ENCODE measurements at regions not wholly inside any gene's neighbourhood (a gene's known extent, or its start where the extent isn't known, plus 50 kb on each side); places are given as distances from the start of the nearest gene placed in this dataset.

DNA sequence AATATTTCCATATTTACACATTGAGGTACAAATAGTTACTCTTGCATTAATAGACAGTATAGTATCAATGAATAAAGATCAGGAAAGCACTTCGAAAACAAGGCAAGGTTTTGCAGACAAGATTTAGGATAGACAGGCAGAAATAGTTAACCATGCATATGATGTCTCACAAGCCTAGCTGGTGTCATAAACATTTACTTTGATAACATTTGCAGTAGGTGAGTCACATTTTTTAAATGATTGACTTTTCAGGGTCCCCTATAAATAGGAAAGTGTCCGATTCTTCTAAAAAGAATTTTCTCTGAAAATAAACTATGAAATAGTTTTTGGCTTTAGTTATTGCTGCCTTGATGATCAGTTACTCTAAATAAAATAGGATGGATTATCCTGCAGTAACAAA is 162.1 kb downstream of the SNX18 start:
- DNase-seq: no peak

DNA sequence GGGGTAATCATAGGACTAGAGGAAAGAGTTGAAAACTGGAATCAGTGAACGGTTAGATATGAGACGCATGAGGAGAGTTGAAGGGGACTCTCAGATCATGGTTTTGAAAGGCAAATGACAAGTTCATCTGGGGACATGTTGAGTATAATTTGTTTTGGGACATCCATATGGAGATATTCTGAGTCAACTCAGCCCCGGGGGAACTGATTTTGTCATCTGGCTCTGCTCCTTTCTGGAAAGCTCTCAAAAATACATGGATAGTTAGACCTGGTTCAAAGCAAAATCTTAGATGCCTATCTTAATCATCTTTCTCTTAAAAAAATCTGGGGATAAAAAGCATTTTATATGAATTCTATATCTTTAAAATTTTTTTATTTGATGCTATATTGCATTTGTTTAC is 161.2 kb downstream of the SNX18 start:
- no peak for DNase-seq

DNA sequence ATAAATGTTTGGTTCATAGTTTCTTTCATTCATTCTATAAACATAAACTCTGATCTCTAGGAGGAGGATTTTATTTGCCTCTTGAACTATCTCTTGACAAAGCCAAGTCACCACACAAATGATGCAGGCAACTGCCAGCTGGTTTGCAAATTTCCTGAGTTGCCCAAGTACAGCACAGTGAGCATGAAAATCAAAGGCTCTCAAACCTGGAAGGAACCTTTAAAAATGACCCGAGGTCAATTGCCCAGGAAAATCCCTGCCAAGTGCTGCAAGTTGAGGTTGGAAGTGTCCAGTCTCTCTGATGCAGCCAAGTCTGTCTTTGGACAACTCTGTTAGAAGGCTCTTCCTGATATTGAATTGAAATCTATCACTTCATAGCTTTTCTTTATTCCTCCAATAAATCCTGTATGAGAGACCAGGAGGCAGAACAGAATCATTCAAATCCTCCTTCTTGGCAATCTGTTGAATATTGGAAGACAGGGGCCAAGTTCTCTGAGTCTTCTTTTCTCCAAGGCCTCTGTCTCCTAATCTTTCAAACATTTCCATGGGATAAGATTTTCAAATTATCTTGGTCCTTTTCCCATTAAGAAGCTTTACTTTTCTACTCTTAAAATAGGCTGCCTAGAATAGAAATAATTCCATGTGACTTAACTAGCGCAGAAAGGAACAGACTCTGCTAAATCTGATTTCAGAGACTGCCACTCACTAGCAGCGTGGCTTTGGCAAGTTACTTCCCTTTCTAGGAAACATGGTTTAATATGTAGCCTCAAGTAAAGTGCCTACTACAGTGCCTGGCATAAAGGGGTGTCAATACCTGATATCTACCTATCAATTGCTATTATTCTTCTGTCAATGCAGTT is 159.2 kb downstream of the SNX18 start:
- DNase-seq: peak; percentile 35

DNA sequence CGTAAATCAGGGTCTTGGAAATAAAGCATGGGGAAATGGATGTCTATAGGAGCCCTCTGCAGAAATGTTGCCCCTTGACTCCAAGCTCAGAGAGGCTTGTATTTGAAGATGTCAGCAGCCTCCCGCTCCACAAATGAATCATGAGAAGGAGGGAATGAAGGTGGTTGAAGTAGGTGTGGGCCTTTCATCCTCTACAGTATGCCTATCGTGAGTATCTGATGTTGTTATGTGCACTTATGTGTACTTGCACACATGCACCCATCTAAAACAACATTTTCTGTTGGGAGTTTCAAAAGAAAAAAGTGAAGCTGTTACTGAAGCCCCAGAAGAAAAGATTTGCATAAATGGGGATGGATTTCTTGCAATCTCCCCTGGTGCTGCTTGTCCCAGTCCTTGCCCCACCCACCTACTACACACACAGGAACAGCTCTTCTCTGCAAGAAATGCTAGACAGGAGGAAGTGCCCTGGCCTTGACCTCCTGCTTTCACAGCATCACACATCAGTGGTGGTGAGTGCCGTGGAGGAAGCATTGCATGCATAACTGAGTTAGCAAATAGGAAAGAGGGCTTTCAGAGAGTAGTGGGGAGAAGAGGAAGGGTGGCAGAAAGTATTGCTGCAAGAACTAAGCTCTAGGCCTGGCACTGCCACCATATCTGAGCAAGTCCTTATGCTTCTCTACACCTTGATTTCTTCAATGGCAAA is 156.1 kb downstream of the SNX18 start:
- no peak for DNase-seq

DNA sequence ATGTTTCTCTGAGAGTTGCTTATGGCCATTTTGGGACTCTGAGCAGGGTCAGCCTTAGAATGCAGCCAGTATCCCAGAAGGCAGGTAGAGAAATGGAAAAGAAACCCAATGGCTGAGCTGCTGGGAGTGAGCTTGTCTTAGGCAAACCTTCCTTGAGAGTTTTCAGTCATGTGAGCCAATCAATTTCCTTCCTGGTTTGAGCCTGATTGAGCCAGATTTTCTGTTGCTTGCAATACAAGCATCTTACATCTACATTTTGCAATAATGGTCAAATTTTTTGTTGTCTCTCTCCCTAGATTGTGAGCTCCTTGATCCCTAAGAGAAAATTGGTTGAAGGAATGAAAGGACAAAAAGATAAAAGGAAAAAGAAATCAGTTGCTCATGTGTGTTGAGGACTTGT is 155.3 kb downstream of the SNX18 start:
- DNase-seq: no peak

DNA sequence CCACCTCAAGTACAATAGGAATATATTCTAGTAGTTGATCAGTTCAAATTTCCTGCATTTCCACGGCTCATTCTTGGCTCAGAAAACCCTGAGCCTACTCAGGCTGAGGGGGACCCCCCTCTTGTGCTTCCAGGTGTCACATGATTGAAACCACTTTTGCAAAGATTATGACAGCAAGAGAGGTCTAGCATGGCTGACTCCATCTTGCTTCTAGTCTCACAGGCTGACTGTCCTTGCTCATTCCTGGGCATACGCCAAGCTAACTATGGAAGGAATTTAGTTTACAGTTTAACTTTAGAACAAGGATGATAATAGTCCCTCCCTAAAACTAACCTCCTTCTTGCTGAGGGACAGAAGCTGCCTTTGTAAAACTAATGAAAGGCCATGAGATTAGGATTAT is 154.1 kb downstream of the SNX18 start:
- peak; percentile 38 for DNase-seq

DNA sequence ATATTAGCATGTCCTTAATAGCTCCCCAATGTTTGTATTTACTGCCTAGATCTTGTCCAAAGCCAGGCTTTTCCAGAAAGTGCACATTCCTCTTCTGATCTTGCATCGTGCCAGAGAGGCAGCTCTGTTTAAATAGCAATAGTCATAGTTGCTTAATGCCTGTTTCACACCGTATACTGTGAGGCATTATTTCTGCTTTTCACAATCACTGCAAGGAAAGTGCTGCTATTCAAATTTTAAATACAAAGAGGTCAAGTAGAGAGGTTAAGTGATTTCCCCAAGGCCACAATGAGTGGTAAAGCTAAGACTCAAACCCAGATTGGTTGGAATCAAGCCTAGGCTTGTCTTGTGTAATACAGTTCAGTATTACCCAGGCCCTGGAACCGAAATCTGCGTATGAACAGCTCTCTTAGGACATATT is 153.6 kb downstream of the SNX18 start:
- DNase-seq: peak; percentile 53

DNA sequence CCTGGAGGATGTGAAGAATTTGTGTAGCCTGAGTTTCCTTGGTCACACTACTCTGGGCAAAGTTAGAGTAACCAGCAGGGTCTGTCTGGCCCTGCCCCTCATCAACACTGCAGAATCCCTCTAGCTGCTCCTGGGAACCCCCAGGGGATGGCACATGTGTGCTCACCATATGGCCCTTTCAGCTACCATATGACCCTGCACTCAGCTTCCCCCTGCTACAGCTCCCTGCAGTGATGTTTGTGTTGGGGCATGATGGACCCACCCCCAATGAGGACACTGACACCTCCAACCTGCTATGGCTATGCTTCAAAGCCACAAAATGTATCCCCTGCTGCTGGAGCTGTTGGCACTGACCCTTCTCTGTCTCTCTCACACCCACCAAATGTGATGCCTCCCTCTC is 152.7 kb downstream of the SNX18 start:
- DNase-seq: no peak

DNA sequence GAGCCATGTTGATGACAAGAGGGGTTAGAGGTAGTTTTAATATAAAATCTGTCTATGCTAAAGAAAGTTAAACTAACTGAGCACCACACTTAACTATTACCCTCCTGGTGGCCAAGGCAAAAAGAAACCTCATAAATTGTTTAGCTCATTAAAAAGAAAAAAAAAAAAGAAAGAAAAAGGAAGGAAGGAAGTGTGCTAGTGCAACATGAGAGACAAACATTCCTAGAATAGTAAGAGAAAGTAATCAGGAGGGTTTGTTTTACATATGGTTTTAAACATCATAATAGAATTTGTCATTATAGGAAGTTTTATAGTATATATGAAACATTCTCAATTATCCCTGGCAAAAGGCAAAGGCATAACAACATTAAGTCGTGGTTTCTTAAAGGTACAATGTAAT is 152.3 kb downstream of the SNX18 start:
- no peak for DNase-seq

DNA sequence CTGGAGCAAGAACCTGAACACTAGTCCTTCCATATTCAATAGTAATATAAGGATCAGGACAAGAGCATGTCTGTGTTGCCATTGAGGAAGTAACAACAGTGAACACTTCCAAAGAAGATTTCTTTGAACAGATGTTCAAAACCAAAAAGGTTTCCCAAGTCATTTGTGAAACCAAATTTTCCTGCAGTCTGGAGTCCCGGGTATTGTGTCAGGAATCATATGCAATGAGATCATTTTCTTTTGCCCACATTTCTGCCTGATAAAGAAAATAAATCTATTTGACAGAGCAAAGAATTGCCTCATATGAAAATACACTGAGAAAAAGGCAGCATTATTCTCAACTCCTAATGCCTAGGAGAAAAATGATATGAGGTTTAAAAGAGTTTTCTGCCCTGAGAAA is 151.7 kb downstream of the SNX18 start:
- DNase-seq: no peak

DNA sequence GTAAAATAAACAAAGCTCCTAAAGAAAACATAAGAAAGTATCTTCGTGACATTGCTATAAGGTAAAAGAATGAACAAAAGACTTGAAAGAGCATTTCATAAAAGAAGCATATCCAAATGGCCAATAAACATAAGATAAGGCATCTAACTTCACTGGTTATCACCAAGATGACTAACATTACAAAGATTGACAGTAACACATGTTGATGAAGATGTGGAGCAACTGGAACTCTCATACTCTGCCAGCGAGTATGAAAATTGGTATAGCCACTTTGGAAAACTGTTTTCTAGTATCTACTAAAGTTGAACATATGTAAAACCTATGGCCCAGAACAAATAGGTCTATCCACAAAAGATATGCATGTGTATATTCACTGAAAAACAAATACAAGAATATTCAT is 150.5 kb downstream of the SNX18 start:
- no peak for DNase-seq

DNA sequence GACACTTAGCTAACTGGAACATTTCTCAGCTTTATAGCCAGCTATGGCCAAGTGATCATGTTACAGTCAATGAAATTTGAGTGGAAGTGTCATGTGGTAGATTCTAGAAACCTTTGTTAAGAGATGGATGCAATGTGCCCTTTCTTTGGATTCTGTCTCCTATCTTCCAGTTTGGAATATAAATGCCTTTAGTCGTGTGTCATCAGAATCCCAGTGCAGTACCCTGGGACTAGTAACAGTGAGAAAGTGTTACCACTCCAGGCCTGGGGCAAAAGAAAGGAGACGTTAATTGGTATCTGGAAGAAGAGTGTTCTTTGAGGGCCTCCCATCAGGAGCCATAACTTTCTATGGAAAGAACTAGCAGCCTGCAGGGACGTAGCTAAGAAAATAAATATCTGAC is 149.6 kb downstream of the SNX18 start:
- DNase-seq: no peak

DNA sequence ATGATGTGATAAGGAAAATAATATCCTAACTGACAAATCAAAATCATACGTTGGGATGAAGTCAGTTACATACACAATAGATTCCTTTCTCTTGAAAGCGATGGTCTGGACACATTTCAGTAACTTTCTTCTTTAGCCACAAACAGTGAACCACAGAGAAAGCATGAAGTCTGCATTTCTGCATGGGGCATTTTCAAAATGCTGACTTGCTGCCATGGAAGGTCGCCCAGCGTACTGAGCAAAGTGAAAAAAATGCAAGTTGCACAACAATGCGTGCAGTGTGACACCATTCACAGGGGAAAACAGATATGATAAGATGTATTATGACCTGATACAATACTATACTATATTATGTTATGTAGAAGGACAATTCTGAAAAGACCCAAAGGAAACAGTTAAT is 146.3 kb downstream of the SNX18 start:
- no peak for DNase-seq

DNA sequence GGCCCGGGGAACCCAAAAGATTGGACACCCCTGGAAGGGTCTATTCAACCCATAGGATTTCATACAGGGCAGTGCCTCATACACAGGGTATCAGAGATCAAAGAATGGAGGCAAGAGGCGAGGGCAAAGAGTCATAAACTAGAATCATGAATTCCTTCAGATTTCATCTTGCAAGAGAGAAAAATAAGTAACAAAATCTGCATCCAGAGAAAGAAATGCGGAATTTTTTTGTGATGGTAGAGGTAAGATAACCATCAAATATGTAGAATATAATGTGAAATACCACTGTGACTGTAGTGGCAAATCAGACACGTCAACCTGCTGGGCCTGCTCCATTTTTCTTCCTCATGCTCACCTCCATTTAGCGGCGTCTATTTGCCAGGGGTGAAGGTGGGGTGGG is 143.6 kb downstream of the SNX18 start:
- no peak for DNase-seq

DNA sequence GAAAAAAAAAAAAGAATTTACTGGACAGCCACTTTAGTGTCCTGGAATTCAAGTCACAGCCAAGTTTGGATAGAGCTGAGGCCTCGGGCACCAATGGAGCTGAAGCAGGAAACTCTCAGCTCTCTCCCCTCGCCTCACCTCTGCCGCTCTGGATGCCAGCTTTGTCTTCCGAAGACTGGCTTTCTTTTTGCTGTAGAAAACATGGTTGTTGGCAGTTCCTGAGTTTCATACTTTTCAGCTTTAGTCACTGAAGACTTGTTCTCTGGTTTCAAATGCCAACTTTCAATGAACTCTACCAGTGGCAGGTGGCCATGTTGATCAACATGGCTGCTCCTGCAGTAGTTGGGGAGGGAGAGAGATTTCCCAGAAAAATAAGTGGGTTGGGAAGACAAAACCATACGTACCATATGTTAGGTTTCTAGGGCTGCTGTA is 142.2 kb downstream of the SNX18 start:
- no peak for DNase-seq

DNA sequence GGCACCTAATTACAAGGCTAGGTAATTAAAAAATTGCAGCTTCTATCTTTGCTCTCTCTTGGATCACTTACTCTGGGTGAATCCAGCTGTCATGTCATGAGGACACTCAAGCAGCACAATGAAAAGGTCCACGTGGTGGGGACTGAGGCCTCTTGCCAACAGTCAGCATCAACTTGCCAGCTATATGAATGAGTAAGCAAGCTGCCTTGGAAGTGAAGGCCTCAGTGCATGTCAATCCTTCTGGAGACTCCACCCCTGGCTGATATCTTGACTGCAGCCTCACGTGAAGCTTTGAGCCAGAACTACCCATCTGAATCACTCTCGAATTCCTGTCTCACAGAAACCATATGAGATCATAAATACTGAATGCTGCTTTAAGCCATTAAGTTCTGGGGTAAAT is 140.5 kb downstream of the SNX18 start:
- DNase-seq: no peak

DNA sequence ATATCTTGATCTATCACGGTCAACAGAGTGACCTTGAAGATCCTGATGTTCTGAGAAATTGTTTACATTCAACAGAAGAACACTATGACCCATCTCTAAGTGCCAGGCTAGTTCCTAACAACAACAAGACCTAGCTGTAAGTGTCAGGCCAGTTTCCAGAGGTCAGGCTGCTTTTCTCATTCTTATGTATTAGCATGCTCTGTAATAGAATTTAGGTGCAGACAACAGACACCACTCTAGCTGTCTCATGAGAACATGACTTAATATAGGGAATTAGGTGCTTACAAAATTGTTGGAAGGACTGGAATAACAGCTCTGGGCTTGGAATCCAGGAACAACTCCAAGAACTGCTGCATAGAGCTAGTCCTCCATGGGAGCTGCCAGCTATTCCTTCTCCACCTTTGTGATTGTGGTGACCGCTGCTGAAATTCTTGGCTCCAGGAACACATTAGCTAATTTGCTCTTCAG is 138.7 kb downstream of the SNX18 start:
- no peak for DNase-seq

DNA sequence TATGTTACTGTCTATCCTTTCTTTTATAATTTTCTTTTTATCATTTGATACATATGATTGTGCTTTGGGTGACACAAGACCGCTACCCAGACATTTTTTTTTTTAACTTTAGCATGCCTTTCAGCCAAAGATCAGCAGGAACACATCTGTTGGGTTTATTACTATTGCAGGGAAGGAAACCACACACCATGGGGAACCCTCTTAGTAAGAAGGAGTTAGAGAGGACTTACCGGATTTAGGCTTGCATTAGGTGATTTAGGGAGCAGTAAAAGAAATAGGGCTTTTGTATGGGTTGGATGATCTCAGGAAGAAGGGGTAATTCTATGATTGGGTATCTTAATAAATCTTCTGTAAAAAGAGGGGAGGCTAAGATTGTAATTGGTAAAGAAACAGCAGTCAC is 138.2 kb downstream of the SNX18 start:
- DNase-seq: no peak

DNA sequence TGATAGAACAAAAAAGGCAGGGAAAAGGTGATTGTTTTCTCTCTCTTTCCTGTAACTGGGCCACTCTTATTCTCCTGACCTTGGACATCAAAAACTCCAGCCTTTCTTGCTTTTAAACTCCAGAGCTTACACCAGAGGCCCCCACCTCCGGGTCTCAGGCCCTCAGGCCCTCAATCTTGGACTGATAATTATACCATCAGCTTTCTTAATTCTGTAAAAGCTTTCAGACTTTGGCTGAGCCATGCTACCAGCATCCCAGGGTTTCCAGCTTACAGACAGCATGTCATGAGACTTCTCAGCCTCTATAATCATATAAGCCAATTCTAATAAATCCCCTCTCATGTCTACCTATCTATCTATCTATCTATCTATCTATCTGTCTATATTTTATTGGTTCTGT is 137.7 kb downstream of the SNX18 start:
- no peak for DNase-seq

DNA sequence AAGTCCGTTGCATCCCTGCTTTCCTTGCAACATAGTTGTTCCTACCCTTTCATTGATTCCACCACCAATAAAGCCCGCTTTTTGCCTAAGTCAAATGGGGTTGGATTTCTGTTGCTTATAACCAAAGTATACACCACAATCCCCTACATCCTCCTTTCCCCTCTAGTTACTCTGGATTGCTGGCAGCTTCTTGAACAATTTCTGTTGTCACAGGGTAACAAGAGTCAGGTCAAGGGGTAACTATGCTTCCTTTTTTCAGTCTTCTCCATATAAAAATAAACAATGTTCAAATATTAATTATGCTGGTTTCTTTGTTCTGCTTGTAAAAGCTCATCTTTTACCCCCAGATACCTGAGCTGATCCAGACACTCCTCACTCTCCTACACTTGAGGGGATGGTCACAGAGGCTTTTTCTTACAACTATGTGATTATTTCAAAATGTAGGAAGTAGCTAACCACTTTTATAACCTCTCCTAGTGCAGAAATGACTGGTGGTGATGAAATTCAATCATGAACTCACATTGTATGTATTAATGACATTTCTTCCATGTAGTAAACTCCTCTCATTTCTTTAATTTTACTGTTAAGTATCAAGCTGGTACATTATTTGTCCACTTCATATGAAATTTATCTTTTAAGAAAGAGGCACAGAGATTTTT is 136.5 kb downstream of the SNX18 start:
- no peak for DNase-seq

DNA sequence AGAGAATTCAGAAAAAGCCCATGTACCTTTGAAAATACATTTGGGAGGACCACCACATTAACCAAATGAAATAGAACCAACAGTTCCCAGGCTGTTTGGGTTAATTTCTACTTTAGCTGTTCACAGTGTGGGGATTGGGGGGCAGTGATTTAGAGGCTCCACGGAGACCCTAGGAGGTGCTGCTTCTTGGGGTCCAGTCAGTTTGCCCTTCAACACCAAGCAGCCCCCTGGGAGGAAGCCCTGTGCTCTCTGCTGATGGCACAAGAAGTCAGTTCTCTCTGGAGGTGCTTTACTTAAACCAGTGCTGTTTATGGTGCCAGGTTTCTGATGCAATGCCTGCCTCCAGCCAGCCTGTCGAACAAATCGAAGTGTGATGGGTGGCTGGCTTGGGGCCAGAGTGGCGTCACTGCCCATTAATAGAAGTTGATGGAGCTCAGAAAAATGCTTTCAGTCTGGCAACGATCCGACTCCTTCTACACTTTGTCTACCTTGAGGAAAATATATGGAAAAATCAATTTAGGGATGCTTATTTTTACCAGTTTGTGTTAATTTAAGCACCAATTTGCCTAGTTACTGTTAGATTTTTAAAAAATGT is 134.0 kb downstream of the SNX18 start:
- no peak for DNase-seq

DNA sequence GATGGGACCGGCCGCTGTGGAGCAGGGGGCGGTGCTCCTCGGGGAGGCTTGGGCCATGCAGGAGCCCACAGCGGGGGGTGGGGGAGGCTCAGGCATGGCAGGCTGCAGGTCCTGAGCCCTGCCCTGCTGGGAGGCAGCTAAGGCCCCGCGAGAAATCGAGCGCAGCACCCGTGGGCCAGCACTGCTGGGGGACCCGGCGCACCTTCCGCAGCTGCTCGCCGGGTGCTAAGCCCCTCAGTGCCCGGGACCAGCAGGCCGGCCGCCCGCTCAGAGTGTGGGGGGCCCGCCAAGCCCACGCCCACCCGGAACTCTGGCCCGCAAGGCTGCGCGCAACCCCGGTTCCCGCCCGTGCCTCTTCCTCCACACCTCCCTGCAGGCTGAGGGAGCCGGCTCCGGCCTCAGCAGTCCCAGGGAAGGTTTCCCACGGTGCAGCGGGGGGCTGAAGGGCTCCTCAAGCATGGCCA is 131.5 kb downstream of the SNX18 start:
- no peak for DNase-seq

Measured in muscle of arm (tissue), 1 donor.